T-helper 1 cell treated with Interleukin-12 subunit alpha and Interleukin-12 subunit beta and Interleukin-4 antibody, amounts not matched to agents 30 ng/mL and 1 ng/mL, for 36 hours (primary cell): ENCODE measurements at regions not wholly inside any gene's neighbourhood (a gene's known extent, or its start where the extent isn't known, plus 50 kb on each side); places are given as distances from the start of the nearest gene placed in this dataset.
"Not testable (repeated sequence)": the region's sequence is repeated elsewhere in the genome, so short reads cannot be mapped to it uniquely, and the experiment has no call there.

Experiments
- intact Hi-C: fragments of 100-400 bp; cut with micrococcal nuclease; formaldehyde crosslinking; loops from one replicate; pipeline ENCODE4 v1.15.1; 2024

DNA sequence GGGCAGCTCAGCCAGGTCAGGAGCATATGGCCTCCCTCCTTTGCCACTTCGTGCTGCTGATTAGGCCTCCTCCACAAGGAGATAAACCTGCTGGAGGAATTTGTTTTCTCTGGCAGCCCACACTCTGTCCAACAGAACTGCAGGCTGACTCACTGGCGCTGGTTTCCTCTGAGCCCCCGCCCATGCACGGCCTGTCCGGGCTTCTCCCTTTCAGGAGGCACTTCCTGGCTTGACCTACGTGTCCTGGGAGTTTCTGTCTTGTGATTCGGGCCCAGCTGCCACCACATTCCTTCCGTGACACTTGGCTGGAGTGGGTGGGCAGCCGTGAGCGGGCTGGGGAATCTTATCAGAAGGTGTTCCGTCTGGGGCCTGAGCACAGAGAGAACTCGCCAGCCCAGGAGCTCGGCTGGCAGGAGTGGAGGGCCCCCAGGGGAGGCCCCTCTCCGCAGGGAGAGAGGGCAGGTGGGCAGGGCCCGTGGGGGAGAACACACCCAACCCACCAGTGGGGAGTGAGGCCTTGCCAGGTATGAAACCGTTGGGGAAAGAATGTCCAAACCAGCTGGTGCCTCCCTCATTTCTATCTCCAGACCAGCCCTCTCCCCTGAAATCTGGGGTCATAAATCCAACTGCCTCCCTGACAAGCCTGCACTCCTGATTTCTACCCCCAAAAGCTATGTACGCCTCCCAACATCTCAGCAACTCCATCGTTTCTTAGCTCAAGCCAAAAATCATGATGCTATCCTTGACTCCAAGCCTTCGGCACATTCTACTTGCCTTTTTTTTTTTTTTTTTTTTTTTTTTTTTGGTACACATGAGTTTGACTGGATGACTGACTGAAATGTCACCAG is 110.6 kb upstream of the MEF2A start:
- intact Hi-C loops: no loop called here

DNA sequence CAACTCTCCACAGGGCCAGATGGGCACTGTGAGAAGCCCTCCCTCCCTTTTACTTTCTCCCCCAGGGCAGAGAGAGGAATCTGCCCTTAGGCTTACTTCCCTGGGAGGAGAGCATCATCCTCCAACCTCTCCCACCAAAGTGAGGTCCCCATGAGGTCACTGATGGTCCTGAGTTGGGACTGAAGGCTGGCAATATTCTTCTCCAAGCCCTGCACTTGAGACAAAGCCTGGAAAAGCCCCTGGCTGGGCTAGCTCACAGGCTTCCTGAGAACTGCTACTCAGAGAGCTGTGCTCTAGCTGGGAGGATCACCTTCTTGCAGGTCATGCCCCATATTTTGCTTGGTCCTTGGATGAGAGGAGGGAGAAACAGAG is 110.0 kb upstream of the MEF2A start:
- intact Hi-C loops: no loop called here

- intact Hi-C loops: no loop called here
Measured at GRCh38 chr15:99464137-99464536, 101.6 kb upstream of the MEF2A start.

- intact Hi-C loops: no loop called here
Measured at GRCh38 chr15:99466701-99467337, 99.0 kb upstream of the MEF2A start.

DNA sequence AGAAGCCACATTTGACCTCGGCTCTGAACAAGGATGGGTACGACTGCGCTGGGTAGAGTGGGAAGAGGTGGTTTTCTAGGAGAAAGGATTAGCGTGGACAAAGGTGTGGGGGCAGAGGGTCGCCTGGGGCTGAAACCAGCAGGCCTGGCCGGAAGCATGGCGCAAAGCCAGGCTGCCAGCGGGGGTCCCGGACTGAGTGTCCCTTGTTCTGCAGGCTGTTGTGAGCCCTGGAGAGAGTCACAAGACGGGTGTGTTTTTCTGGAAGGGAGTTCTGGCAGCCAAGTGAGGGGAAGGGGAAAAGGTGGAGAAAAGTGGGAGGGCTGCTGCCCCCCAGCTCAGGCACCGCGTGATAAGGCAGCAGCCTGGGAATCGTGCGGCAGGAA is 98.5 kb upstream of the MEF2A start:
- intact Hi-C loops: no loop called here

DNA sequence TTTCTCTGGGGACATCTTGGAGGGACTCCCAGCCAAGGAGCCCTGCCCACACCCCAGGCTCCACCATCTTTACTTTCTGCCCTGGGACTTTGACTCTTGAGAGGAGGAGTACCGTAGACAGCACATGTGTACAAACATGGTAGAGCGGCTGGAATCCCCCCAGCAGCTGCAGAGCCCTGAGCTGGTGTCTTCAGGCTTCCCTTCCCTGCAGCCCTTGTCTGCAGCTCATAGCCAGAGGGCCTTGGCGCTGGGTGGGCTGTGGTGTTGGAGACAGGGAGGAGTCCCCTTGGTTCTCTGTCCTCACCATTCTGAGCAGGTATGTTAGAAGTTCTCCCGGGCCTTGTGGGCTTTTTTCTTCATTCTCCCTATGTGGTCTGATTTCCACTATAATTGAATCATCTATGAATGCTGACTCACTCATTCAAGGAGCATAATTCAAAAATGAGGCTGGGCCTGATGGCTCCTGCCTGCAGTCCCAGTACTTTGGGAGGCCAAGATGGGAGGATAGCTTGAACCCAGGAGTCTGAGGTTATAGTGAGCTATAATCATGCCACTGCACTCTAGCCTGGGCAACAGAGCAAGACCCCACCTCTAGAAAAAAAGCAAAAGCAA is 97.8 kb upstream of the MEF2A start:
- intact Hi-C loops: no loop called here

DNA sequence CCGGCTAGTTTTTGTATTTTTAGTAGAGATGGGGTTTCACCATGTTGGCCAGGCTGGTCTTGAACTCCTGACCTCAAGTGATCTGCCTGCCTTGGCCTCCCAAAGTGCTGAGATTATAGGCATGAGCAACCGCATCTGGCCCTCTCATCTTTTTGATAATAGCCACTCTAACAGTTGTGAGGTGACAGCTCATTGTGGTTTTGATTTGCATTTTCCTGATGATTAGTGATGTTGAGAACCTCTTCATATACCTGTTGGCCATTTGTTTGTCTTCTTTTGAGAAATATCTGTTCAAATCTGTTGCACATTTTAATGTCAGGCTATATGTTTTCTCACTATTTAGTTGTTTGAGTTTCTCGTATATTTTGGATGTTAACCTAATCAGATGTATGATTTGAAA is 95.6 kb upstream of the MEF2A start:
- intact Hi-C loops: not testable (repeated sequence)

GRCh38 chr15:99472416-99473145 is 93.2 kb upstream of the MEF2A start:
- intact Hi-C loops: no loop called here

- intact Hi-C loops: no loop called here
Measured at GRCh38 chr15:99473981-99474906, 91.5 kb upstream of the MEF2A start.

DNA sequence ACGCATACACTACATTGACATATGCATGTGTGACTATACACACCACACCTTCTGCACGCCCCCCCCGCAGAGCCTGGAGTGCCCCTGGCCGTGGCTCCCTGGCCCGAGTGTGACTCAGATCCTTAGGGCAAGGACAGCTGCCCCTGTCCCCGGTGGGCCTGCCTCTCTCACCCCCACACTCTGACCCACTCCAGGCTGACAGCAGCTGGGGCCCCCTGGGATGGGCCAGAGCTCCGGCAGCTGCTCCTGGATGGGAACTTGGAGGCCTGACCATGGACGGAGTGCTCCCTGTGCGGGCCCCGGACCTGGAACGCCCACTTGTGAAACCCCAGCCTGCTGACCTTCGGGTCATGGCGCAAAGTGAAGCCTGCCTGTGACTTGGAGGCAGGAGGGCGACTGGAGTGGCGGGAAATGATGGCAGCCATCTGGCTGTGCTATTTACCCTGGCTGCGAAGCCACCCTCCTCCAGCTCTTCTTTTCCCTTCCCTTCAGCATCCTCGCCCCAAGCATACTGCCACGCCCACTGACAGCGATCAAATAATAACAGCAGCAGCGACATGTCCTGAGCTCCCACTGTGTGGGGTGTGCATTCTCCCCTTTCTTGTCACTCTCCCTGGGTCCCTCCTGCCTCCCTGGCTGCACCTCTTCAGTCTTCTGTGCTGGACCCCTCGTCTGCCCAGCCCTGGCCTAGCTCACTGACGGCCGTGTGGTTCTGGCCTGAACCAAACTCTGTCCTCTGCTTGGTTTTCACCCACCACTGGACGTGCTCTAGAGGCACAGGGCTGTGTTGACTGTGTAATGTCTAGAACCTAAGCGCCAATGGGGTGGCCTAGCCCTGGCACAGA is 90.7 kb upstream of the MEF2A start:
- intact Hi-C loops: no loop called here

GRCh38 chr15:99475754-99476412 is 89.9 kb upstream of the MEF2A start:
- intact Hi-C loops: no loop called here

- intact Hi-C loops: no loop called here
Measured at GRCh38 chr15:99476413-99477222, 89.2 kb upstream of the MEF2A start.

DNA sequence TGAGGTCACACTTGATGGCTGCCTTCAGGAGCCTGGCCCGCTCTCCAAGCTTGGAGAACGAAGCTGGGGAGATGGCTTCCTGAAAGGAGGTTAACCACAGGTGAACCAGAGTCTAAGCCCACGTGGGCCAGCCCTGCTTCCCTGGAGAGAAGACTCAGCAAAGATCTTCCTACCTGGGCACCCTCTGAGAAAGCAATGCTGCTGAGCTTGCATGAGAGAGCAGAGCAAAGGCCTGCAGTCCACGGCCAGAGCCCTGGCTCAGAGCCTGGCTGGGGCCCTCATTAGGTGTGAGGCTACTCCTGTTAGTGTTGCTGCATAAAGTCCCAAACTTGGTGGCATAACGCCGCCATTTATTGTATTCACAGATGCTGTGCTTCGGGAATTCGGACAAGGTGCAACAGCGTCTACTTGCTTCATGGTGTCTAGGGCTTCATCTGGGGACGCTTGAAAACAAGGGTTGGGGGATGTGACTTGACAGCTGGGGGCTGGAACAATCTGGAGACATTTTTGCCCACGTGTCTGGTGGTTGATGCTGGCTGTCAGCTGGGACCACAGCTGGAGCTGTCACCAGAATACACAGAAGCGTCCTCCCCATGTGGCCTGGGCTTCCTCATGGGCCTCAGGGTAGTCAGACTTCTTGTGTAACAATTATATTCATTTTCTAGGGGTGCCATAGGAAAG is 87.9 kb upstream of the MEF2A start:
- intact Hi-C loops: no loop called here

DNA sequence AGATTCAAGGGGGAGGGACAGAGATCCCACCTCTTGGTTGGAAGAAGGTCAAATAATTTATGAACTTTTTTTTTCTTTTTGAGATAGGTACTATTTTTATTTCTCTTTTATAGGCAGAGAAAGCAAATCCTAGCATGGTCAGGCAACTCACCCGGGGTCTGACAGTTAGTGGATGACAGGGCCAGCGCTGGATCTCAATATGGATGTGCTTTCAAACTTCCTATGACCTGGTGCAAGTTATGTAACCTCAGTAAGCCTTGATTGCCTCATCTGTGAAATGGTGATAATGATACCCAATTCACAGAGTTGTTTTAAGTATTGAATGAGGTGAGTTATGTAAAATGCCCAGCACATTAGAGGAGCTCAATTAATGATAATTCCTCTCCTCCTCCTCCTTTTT is 86.8 kb upstream of the MEF2A start:
- intact Hi-C loops: no loop called here

DNA sequence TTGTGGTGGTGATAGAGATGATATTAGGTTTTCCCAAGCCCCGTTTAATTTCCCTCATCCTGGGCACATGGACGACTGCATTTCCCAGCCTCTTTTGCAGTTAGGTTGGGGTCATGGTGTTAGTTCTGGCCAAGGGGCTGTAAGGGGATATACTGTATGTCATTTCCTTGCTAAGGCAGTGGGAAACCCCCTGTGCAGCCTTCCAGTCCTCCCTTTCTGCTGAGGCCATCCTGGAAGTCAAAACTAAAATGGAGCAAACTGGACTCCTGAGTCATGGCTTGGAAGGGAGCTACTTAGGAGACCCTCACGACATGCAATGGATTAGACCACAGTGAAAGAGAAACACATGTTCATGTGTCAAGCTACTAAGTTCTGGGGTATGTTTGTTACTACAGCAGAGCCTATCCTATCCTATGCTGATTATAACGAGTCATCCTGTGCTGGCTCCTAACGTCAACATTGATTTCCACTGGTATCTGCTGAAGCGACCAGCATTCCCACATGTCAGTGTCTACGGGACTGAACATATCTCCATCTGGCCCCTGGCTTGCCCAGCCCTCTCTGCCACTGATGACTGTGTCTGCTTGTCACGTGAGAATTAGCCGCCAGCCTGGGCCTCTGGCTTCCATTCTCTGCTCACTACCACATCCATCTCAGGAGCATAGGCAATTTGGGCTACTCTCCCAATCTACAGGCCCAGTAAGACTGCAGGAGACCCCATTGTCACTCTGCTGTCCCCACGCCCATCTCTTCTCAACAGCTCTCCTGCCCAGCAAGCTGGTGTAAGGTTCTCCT is 85.6 kb upstream of the MEF2A start:
- intact Hi-C loops: no loop called here

DNA sequence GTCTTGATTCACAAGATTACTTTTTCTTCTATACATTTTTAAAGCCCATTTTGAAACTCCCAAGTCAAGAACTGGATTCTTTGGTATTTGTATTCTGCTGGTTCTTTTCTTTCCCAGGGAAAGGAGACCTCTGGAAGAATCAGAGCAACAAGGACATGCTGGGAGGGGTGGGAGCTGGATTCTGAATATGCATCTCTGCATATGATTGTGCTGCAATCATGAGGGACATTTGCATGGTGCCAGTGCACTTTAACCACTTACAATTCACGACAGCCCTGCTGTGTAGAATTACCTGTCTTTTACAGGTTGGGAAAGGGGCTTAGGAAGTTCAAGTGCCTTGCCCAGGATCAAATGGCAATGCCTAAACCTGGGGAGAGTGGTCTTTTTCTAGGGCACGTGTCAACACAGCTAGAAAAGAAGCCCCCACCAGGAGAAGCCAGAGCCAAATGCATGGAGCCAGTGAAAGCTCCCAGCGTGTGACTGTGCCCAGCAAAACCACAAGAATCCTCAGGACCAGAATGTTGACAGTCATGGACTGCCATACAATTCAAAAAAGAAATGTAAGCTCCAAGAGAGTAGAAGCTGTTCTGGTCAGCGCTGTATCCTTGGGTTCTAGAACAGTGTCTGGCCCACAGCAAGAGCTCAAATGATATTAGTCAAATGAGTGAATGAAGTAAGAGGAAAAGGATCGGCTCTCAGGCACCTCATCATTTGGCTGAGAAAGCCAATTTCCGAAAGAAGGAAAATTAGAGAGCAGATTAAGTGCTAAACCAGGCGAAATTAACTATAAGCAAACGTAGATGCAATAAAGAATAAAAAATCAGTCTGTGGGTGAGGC is 84.5 kb upstream of the MEF2A start:
- intact Hi-C loops: no loop called here

DNA sequence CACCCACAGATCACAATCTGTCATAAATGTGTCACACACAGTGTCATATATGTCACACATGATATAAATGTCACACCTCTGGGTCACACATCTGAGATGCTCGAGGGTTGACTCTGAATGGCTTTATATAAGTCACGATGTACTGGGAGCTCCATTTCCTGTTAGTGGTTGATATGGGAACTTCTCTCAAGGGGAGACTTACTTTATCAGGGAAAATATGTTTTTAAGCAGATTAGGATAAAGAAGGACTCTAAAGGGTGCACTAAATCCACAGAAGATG is 83.9 kb upstream of the MEF2A start:
- intact Hi-C loops: no loop called here
